ENCODE measurements at regions not wholly inside any gene's neighbourhood (a gene's known extent, or its start where the extent isn't known, plus 50 kb on each side); places are given as distances from the start of the nearest gene placed in this dataset.

DNA sequence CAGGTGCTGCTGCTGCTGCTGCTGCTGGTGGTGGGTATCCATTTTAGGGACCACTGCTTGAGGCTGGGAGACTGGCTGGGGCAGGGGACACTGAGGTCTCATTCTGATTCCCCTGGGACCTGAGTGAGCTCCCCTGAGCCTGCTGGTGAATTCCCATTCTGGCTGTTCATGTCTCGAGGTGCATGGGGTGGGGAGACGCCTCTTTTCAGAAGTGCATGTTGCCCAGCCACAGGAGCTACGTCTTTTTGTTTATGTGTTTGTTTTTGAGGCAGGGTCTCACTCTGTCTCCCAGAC lies 133.4 kb downstream of the RHOU start:
- TF ChIP-seq, protein P1, sequence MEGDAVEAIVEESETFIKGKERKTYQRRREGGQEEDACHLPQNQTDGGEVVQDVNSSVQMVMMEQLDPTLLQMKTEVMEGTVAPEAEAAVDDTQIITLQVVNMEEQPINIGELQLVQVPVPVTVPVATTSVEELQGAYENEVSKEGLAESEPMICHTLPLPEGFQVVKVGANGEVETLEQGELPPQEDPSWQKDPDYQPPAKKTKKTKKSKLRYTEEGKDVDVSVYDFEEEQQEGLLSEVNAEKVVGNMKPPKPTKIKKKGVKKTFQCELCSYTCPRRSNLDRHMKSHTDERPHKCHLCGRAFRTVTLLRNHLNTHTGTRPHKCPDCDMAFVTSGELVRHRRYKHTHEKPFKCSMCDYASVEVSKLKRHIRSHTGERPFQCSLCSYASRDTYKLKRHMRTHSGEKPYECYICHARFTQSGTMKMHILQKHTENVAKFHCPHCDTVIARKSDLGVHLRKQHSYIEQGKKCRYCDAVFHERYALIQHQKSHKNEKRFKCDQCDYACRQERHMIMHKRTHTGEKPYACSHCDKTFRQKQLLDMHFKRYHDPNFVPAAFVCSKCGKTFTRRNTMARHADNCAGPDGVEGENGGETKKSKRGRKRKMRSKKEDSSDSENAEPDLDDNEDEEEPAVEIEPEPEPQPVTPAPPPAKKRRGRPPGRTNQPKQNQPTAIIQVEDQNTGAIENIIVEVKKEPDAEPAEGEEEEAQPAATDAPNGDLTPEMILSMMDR (IDR thresholded peaks at IDR 0.05) = no peak
- no peak for TF ChIP-seq POLR2A (IDR thresholded peaks at IDR 0.05)
